ENCODE measurements at regions not wholly inside any gene's neighbourhood (a gene's known extent, or its start where the extent isn't known, plus 50 kb on each side); places are given as distances from the start of the nearest gene placed in this dataset.

- 78 to 94% (median 83%) methylated on average over 1 of the region's 1 CpG for WGBS, 5 donors
- Histone ChIP-seq H3K27ac (no peak overlapping the region), H3K4me3 (no peak overlapping the region), H3K27me3 (replicated peaks in 1 of 7) (no peaks in the 10 kb centered on the region), H3K4me1 (no peaks in the 10 kb centered on the region), H3K9me3 (peaks cover 0 to 11% (median 0%) of the 10 kb centered on the region in 8 donors), H3K36me3 (no peaks in the 10 kb centered on the region)
- no peak for DNase-seq
- TF ChIP-seq POLR2A (IDR thresholded peaks at IDR 0.05), result no peak
- no peak for TF ChIP-seq CTCF (IDR thresholded peaks at IDR 0.05 in 8 of 11, conservative IDR thresholded peaks at IDR 0.05 in 3 of 11)
- TF ChIP-seq POLR2AphosphoS5 (IDR thresholded peaks at IDR 0.05), result no peak
- intact Hi-C loops (cut with DNase I; ENCODE audit: low total_unique reads), result no loop called here
Measured at GRCh38 chr12:83378186-83378727, 691.6 kb downstream of the TMTC2 start.

- DNase-seq, result no peak
- TF ChIP-seq POLR2A (IDR thresholded peaks at IDR 0.05) (no peak), POLR2AphosphoS5 (IDR thresholded peaks at IDR 0.05) (no peak), CTCF (IDR thresholded peaks at IDR 0.05 in 8 of 11, conservative IDR thresholded peaks at IDR 0.05 in 3 of 11) (no peak)
- WGBS, 5 donors, result 57 to 73% (median 65%) methylated on average over 5 of the region's 5 CpGs
- Histone ChIP-seq H3K4me3 (no peak overlapping the region), H3K9me3 (no peaks in the 10 kb centered on the region), H3K36me3 (no peaks in the 10 kb centered on the region), H3K27me3 (replicated peaks in 1 of 7) (no peaks in the 10 kb centered on the region), H3K27ac (no peak overlapping the region), H3K4me1 (no peaks in the 10 kb centered on the region)
- intact Hi-C loops (cut with DNase I; ENCODE audit: low total_unique reads), result no loop called here
Measured at GRCh38 chr12:83365317-83365716, 678.6 kb downstream of the TMTC2 start.

GRCh38 chr12:83361475-83361874 lies 674.8 kb downstream of the TMTC2 start:
- Histone ChIP-seq H3K9me3 (no peaks in the 10 kb centered on the region), H3K36me3 (no peaks in the 10 kb centered on the region), H3K4me1 (no peaks in the 10 kb centered on the region), H3K27me3 (replicated peaks in 1 of 7) (no peaks in the 10 kb centered on the region), H3K4me3 (no peak overlapping the region), H3K27ac (no peak overlapping the region)
- no peak for DNase-seq
- no peak for TF ChIP-seq POLR2AphosphoS5 (IDR thresholded peaks at IDR 0.05)
- TF ChIP-seq CTCF (IDR thresholded peaks at IDR 0.05 in 8 of 11, conservative IDR thresholded peaks at IDR 0.05 in 3 of 11), result no peak
- no peak for TF ChIP-seq POLR2A (IDR thresholded peaks at IDR 0.05)
- intact Hi-C loops (cut with DNase I; ENCODE audit: low total_unique reads), result no loop called here
- 82 to 88% (median 84%) methylated on average over 2 of the region's 2 CpGs for WGBS, 5 donors

GRCh38 chr12:83361071-83361470 lies 674.4 kb downstream of the TMTC2 start:
- no peak overlapping the region for H3K27ac ChIP-seq
- H3K27me3 ChIP-seq (replicated peaks in 1 of 7), result no peaks in the 10 kb centered on the region
- no peaks in the 10 kb centered on the region for H3K9me3 ChIP-seq
- no peak overlapping the region for H3K4me3 ChIP-seq
- DNase-seq, result no peak
- no peaks in the 10 kb centered on the region for H3K4me1 ChIP-seq
- no peaks in the 10 kb centered on the region for H3K36me3 ChIP-seq
- no peak for TF ChIP-seq POLR2A (IDR thresholded peaks at IDR 0.05)
- TF ChIP-seq CTCF (IDR thresholded peaks at IDR 0.05 in 8 of 11, conservative IDR thresholded peaks at IDR 0.05 in 3 of 11), result no peak
- intact Hi-C loops (cut with DNase I; ENCODE audit: low total_unique reads), result no loop called here

Measured in spleen (tissue), 11 donors.